Suprapubic skin (tissue), 3 donors: ENCODE measurements at regions not wholly inside any gene's neighbourhood (a gene's known extent, or its start where the extent isn't known, plus 50 kb on each side); places are given as distances from the start of the nearest gene placed in this dataset.

ENCODE experiments used
- POLR2AphosphoS5 ChIP-seq, 3 donors: sonication (generic); formaldehyde crosslinking; IDR thresholded peaks; one replicate each; pipeline ENCODE4 v1.6.1; 2017; ENCODE audit warnings: antibody characterized with exemption in 3 of 3
- TF ChIP-seq, protein P1 (sequence below), 2 donors: fragments of 200-600 bp in 1 of 2; fragments of 450-650 bp in 1 of 2; sonication (generic) in 1 of 2; IDR thresholded peaks; one replicate each; pipeline ENCODE4 v1.5.1; 2016 to 2019; ENCODE audit warnings: antibody characterized with exemption in 2 of 2, mild to moderate bottlenecking in 1 of 2, moderate library complexity in 1 of 2

DNA sequence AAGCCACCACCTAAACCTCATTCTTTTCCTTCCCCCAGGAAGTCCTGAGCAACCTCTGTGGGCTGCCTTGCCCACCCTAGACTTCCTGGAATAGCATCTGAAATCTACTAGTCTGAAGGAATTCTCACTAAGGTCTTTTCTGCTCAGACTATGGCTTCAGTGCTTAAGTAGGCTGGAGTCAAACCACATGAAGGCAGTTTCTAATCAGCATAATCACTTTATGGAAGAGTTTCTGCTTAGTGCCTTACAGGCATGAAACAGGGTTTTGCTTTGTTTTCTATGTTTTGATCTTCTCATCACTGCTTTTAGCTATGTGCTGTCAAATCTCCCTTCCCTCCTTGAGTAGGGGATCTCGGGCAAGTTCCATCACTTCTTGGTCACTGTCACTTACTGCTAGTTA is 117.7 kb downstream of the WT1 start:
- TF ChIP-seq POLR2AphosphoS5 (IDR thresholded peaks at IDR 0.05), result no peak
- TF ChIP-seq, protein P1, sequence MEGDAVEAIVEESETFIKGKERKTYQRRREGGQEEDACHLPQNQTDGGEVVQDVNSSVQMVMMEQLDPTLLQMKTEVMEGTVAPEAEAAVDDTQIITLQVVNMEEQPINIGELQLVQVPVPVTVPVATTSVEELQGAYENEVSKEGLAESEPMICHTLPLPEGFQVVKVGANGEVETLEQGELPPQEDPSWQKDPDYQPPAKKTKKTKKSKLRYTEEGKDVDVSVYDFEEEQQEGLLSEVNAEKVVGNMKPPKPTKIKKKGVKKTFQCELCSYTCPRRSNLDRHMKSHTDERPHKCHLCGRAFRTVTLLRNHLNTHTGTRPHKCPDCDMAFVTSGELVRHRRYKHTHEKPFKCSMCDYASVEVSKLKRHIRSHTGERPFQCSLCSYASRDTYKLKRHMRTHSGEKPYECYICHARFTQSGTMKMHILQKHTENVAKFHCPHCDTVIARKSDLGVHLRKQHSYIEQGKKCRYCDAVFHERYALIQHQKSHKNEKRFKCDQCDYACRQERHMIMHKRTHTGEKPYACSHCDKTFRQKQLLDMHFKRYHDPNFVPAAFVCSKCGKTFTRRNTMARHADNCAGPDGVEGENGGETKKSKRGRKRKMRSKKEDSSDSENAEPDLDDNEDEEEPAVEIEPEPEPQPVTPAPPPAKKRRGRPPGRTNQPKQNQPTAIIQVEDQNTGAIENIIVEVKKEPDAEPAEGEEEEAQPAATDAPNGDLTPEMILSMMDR (IDR thresholded peaks at IDR 0.05), result no peak
